Subcutaneous abdominal adipose tissue (tissue), 5 donors: ENCODE measurements at regions not wholly inside any gene's neighbourhood (a gene's known extent, or its start where the extent isn't known, plus 50 kb on each side); places are given as distances from the start of the nearest gene placed in this dataset.

Experiments
- H3K27ac ChIP-seq: one replicate; pipeline ENCODE4 v1.7.0; 2013; ENCODE audit warnings: low read depth, mild to moderate bottlenecking, inconsistent platforms, low read length, moderate library complexity
- H3K27me3 ChIP-seq, 5 donors: one replicate each; pipeline ENCODE4 v1.7.0; 2013; ENCODE audit warnings: low read length in 5 of 5, inconsistent platforms in 1 of 5; ENCODE audit not compliant: control insufficient read depth in 5 of 5, insufficient read depth in 4 of 5
- H3K36me3 ChIP-seq, 5 donors: one replicate each; pipeline ENCODE4 v1.7.0; 2013; ENCODE audit warnings: low read length in 5 of 5; ENCODE audit not compliant: control insufficient read depth in 5 of 5, insufficient read depth in 5 of 5
- H3K4me1 ChIP-seq, 5 donors: one replicate each; pipeline ENCODE4 v1.7.0; 2013; ENCODE audit warnings: low read length in 5 of 5, mild to moderate bottlenecking in 3 of 5, moderate library complexity in 1 of 5; ENCODE audit not compliant: control insufficient read depth in 5 of 5, insufficient read depth in 5 of 5
- H3K4me3 ChIP-seq, 5 donors: one replicate each; pipeline ENCODE4 v1.7.0; 2013; ENCODE audit warnings: low read length in 5 of 5, low read depth in 1 of 5
- H3K9ac ChIP-seq, 5 donors: one replicate each; pipeline ENCODE4 v1.7.0; 2013; ENCODE audit warnings: low read length in 5 of 5, mild to moderate bottlenecking in 4 of 5, moderate library complexity in 3 of 5
- H3K9me3 ChIP-seq, 5 donors: one replicate each; pipeline ENCODE4 v1.7.0; 2013; ENCODE audit warnings: low read length in 5 of 5; ENCODE audit not compliant: control insufficient read depth in 5 of 5
- donor health status: healthy.
- donor health status: healthy.
- donor health status: healthy.
- donor health status: healthy.
- donor health status: healthy.

GRCh38 chr18:3328532-3328931 lies 66.6 kb downstream of the MYL12B start:
- H3K9ac ChIP-seq = no peak overlapping the region
- H3K9me3 ChIP-seq = no peaks in the 10 kb centered on the region
- H3K4me1 ChIP-seq = no peaks in the 10 kb centered on the region
- no peak overlapping the region for H3K27ac ChIP-seq
- no peak overlapping the region for H3K4me3 ChIP-seq
- H3K27me3 ChIP-seq = no peaks in the 10 kb centered on the region
- no peaks in the 10 kb centered on the region for H3K36me3 ChIP-seq

GRCh38 chr18:3329471-3329870 lies 67.5 kb downstream of the MYL12B start:
- no peaks in the 10 kb centered on the region for H3K4me1 ChIP-seq
- H3K27ac ChIP-seq = no peak overlapping the region
- no peaks in the 10 kb centered on the region for H3K36me3 ChIP-seq
- no peak overlapping the region for H3K4me3 ChIP-seq
- H3K9ac ChIP-seq = no peak overlapping the region
- H3K9me3 ChIP-seq = no peaks in the 10 kb centered on the region
- H3K27me3 ChIP-seq = no peaks in the 10 kb centered on the region

- H3K27ac ChIP-seq = no peak overlapping the region
- H3K4me3 ChIP-seq = no peak overlapping the region
- no peaks in the 10 kb centered on the region for H3K9me3 ChIP-seq
- H3K4me1 ChIP-seq = no peaks in the 10 kb centered on the region
- H3K9ac ChIP-seq = no peak overlapping the region
- no peaks in the 10 kb centered on the region for H3K36me3 ChIP-seq
- H3K27me3 ChIP-seq = no peaks in the 10 kb centered on the region
Measured at GRCh38 chr18:3329872-3330271, 67.9 kb downstream of the MYL12B start.

GRCh38 chr18:3330622-3331021 lies 68.7 kb downstream of the MYL12B start:
- H3K27ac ChIP-seq = no peak overlapping the region
- no peaks in the 10 kb centered on the region for H3K36me3 ChIP-seq
- H3K4me1 ChIP-seq = no peaks in the 10 kb centered on the region
- H3K9me3 ChIP-seq = no peaks in the 10 kb centered on the region
- H3K27me3 ChIP-seq = no peaks in the 10 kb centered on the region
- no peak overlapping the region for H3K4me3 ChIP-seq
- no peak overlapping the region for H3K9ac ChIP-seq

- Histone ChIP-seq H3K4me1 (no peaks in the 10 kb centered on the region), H3K36me3 (no peaks in the 10 kb centered on the region), H3K9ac (no peak overlapping the region), H3K9me3 (no peaks in the 10 kb centered on the region), H3K27ac (no peak overlapping the region), H3K27me3 (no peaks in the 10 kb centered on the region), H3K4me3 (no peak overlapping the region)
Measured at GRCh38 chr18:3332376-3332775, 70.4 kb downstream of the MYL12B start.

- Histone ChIP-seq H3K4me3 (no peak overlapping the region), H3K27me3 (no peaks in the 10 kb centered on the region), H3K9me3 (no peaks in the 10 kb centered on the region), H3K4me1 (no peaks in the 10 kb centered on the region), H3K9ac (no peak overlapping the region), H3K36me3 (no peaks in the 10 kb centered on the region), H3K27ac (no peak overlapping the region)
Measured at GRCh38 chr18:3333056-3333720, 71.3 kb downstream of the MYL12B start.

GRCh38 chr18:3333721-3334386 lies 71.9 kb downstream of the MYL12B start:
- Histone ChIP-seq H3K4me3 (no peak overlapping the region), H3K4me1 (no peaks in the 10 kb centered on the region), H3K36me3 (no peaks in the 10 kb centered on the region), H3K27me3 (no peaks in the 10 kb centered on the region), H3K27ac (no peak overlapping the region), H3K9ac (no peak overlapping the region), H3K9me3 (no peaks in the 10 kb centered on the region)

- Histone ChIP-seq H3K9ac (no peak overlapping the region), H3K4me3 (no peak overlapping the region), H3K27ac (no peak overlapping the region), H3K4me1 (no peaks in the 10 kb centered on the region), H3K36me3 (no peaks in the 10 kb centered on the region), H3K27me3 (no peaks in the 10 kb centered on the region), H3K9me3 (peaks cover 0 to 2% (median 0%) of the 10 kb centered on the region in 5 donors)
Measured at GRCh38 chr18:3340015-3340681, 78.2 kb downstream of the MYL12B start.

GRCh38 chr18:3340682-3341097 lies 78.8 kb downstream of the MYL12B start:
- no peak overlapping the region for H3K4me3 ChIP-seq
- peaks cover 0 to 2% (median 0%) of the 10 kb centered on the region in 5 donors for H3K9me3 ChIP-seq
- H3K27ac ChIP-seq = no peak overlapping the region
- no peaks in the 10 kb centered on the region for H3K4me1 ChIP-seq
- no peaks in the 10 kb centered on the region for H3K27me3 ChIP-seq
- no peaks in the 10 kb centered on the region for H3K36me3 ChIP-seq
- no peak overlapping the region for H3K9ac ChIP-seq

GRCh38 chr18:3342628-3343027 lies 80.7 kb downstream of the MYL12B start:
- Histone ChIP-seq H3K27ac (no peak overlapping the region), H3K4me3 (no peak overlapping the region)

More at GRCh38 chr18:3342628-3343027, 80.7 kb downstream of the MYL12B start:
- H3K9me3 ChIP-seq = peaks cover 0 to 2% (median 0%) of the 10 kb centered on the region in 5 donors
- peaks cover 0 to 3% (median 0%) of the 10 kb centered on the region in 5 donors for H3K4me1 ChIP-seq
- H3K36me3 ChIP-seq = no peaks in the 10 kb centered on the region
- H3K9ac ChIP-seq = no peak overlapping the region
- H3K27me3 ChIP-seq = no peaks in the 10 kb centered on the region
